Gastroesophageal sphincter (tissue), 3 donors: ENCODE measurements at regions not wholly inside any gene's neighbourhood (a gene's known extent, or its start where the extent isn't known, plus 50 kb on each side); places are given as distances from the start of the nearest gene placed in this dataset.

ENCODE experiments used
- POLR2AphosphoS5 ChIP-seq: sonication (generic); formaldehyde crosslinking; IDR thresholded peaks from one replicate; pipeline ENCODE4 v1.6.1; 2017; ENCODE audit warnings: antibody characterized with exemption
- TF ChIP-seq, protein P1 (sequence below), 4 experiments: fragments of 200-600 bp in 2 of 4; fragments of 450-650 bp in 2 of 4; sonication (generic) in 1 of 4; IDR thresholded peaks; one replicate each; pipeline ENCODE4 v1.5.1; 2017 to 2019; ENCODE audit warnings: antibody characterized with exemption in 4 of 4, mild to moderate bottlenecking in 2 of 4, moderate library complexity in 2 of 4

- TF ChIP-seq, protein P1, sequence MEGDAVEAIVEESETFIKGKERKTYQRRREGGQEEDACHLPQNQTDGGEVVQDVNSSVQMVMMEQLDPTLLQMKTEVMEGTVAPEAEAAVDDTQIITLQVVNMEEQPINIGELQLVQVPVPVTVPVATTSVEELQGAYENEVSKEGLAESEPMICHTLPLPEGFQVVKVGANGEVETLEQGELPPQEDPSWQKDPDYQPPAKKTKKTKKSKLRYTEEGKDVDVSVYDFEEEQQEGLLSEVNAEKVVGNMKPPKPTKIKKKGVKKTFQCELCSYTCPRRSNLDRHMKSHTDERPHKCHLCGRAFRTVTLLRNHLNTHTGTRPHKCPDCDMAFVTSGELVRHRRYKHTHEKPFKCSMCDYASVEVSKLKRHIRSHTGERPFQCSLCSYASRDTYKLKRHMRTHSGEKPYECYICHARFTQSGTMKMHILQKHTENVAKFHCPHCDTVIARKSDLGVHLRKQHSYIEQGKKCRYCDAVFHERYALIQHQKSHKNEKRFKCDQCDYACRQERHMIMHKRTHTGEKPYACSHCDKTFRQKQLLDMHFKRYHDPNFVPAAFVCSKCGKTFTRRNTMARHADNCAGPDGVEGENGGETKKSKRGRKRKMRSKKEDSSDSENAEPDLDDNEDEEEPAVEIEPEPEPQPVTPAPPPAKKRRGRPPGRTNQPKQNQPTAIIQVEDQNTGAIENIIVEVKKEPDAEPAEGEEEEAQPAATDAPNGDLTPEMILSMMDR (IDR thresholded peaks at IDR 0.05), result no peak
- TF ChIP-seq POLR2AphosphoS5, result no peak
Measured at GRCh38 chr1:191495040-191495439, 663.2 kb upstream of the RGS18 start.
